Activated CD8-positive, alpha-beta memory T cell treated with anti-CD3 and anti-CD28 coated beads, Interleukin-2, amount 10 ng/mL, durations not matched to agents 7 days and 5 days (primary cell): ENCODE measurements at regions not wholly inside any gene's neighbourhood (a gene's known extent, or its start where the extent isn't known, plus 50 kb on each side); places are given as distances from the start of the nearest gene placed in this dataset.

Source experiments
- ATAC-seq: fragments of 150-1000 bp; cut with Tn5 transposase; one replicate; pipeline ENCODE4 v1.10.0; 2021; ENCODE audit warnings: moderate library complexity
- CTCF ChIA-PET: fragments of 350-600 bp; sonication (Branson Sonifier 250); formaldehyde crosslinking; loops from one replicate; lab custom pipeline; 2021; ENCODE audit warnings: antibody characterized with exemption; lab: Charles Lee
- DNase-seq: peaks from one replicate; pipeline ENCODE4 v3.0.0-alpha.2; 2020
- H3K27ac Mint-ChIP-seq: one replicate; pipeline ENCODE4 v1.8.0; 2021; ENCODE audit warnings: mild to moderate bottlenecking, mixed read lengths
- H3K27me3 Mint-ChIP-seq: one replicate; pipeline ENCODE4 v1.8.0; 2021; ENCODE audit warnings: mixed read lengths
- H3K36me3 Mint-ChIP-seq: one replicate; pipeline ENCODE4 v1.8.0; 2021; ENCODE audit warnings: mild to moderate bottlenecking, mixed read lengths
- H3K4me1 Mint-ChIP-seq: one replicate; pipeline ENCODE4 v1.8.0; 2021; ENCODE audit warnings: mixed read lengths
- H3K4me3 Mint-ChIP-seq: one replicate; pipeline ENCODE4 v1.8.0; 2021; ENCODE audit warnings: mild to moderate bottlenecking, moderate library complexity, mixed read lengths
- H3K9me3 Mint-ChIP-seq: one replicate; pipeline ENCODE4 v1.8.0; 2022; ENCODE audit warnings: low read depth, mixed read lengths

GRCh38 chr4:85067342-85067741 lies 100.9 kb upstream of the WDFY3 start:
- ATAC-seq (no peak), DNase-seq (no peak)
- no peaks in the 10 kb centered on the region for H3K27me3 Mint-ChIP-seq
- no peaks in the 10 kb centered on the region for H3K4me1 Mint-ChIP-seq
- CTCF ChIA-PET = no interaction called here
- no peaks in the 10 kb centered on the region for H3K36me3 Mint-ChIP-seq
- no peak overlapping the region for H3K4me3 Mint-ChIP-seq
- no peaks in the 10 kb centered on the region for H3K9me3 Mint-ChIP-seq
- no peak overlapping the region for H3K27ac Mint-ChIP-seq

DNA sequence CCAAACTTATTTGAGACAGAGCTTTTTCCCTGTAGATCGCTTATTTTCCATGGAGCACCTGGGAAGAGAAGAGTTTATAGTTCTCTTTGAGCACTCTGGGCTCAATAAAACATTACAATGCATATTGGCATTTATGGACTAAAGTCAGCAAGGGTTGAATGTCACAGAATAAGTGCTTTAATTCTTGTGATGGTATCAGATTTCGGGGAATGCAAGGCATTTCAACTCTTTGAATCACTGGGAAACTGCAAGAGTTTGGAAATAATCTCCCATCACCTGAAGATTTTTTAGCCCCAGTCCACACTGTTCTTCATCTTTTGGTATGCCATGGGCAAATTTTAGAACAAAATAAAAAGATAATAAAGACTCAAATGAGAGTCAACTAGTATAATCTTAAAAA lies 111.5 kb upstream of the WDFY3 start:
- DNase-seq = no peak
- no peak for ATAC-seq
- no peak overlapping the region for H3K27ac Mint-ChIP-seq
- CTCF ChIA-PET = no interaction called here
- no peaks in the 10 kb centered on the region for H3K4me1 Mint-ChIP-seq
- H3K4me3 Mint-ChIP-seq = no peak overlapping the region
- no peaks in the 10 kb centered on the region for H3K9me3 Mint-ChIP-seq
- no peaks in the 10 kb centered on the region for H3K27me3 Mint-ChIP-seq
- no peaks in the 10 kb centered on the region for H3K36me3 Mint-ChIP-seq

- Mint-ChIP-seq H3K4me3 (no peak overlapping the region), H3K27ac (no peak overlapping the region), H3K9me3 (no peaks in the 10 kb centered on the region), H3K27me3 (no peaks in the 10 kb centered on the region), H3K4me1 (no peaks in the 10 kb centered on the region), H3K36me3 (no peaks in the 10 kb centered on the region)
- ATAC-seq (no peak), DNase-seq (no peak)
- CTCF ChIA-PET = no interaction called here
Measured at GRCh38 chr4:85081196-85081595, 114.7 kb upstream of the WDFY3 start.

DNA sequence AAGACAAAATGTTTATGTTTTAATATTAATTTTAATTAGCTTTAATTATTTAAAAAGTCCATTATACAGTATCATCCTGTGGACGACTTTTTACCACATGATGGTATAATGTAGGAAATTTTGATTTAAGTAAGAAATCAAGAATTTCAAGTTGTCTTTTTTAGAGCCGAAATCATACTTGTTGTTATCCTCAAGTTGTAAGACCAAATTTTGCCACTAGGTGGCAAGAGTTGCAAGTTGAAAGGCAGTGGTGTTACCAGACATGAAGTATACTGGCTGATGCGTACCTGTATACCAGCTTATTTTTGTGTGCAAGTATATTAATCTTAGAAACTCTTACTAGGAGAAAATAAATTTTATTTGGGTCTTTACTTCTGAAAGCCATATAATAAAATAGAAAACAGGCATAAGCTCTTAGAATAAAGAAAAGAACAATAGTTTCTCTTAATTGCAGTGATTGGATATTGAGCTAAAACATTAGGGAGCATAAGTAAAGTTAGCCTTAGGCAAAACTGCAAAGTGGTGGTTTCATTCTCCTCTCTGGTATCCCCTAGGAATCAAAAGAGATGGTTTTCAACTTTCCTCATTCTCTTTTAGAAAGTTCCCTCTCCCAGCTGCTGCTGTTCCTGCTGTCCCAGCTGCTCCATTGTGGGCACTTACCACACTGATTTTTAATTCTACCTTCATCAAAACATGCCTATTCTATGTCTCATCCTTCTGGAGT lies 118.0 kb upstream of the WDFY3 start:
- peaks cover 4% of the 10 kb centered on the region for H3K9me3 Mint-ChIP-seq
- no peaks in the 10 kb centered on the region for H3K4me1 Mint-ChIP-seq
- CTCF ChIA-PET = interaction anchor here (1.0 to 1.4 kb wide), 3 partner anchors 14 to 34 kb away, joined by 3 to 5 read pairs (median 4); no protein-coding TSS in a partner anchor
- no peak overlapping the region for H3K4me3 Mint-ChIP-seq
- H3K27ac Mint-ChIP-seq = no peak overlapping the region
- no peaks in the 10 kb centered on the region for H3K36me3 Mint-ChIP-seq
- ATAC-seq = no peak
- no peaks in the 10 kb centered on the region for H3K27me3 Mint-ChIP-seq
- DNase-seq = no peak

DNA sequence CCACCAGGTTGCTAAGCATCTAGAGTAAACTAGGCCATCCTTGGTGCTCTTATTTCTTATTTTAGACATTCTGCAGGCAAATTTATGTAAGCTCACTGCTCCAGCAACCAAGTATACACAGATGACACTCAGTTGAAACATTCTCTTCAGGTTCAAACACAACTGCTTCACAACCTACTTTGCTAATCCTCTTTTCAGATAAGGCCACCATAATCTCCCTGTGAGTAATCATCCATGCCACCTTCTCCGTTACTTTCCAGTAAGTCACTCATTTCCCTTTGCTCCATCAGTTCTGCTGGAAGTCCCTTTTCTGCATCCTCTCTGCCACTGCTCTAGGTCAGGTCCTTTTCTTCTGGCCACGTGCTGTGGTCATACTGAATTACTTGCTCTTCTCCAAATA lies 120.2 kb upstream of the WDFY3 start:
- no peaks in the 10 kb centered on the region for H3K36me3 Mint-ChIP-seq
- no peak for ATAC-seq
- no peak for DNase-seq
- CTCF ChIA-PET = no interaction called here
- H3K4me3 Mint-ChIP-seq = no peak overlapping the region
- no peaks in the 10 kb centered on the region for H3K27me3 Mint-ChIP-seq
- peaks cover 4% of the 10 kb centered on the region for H3K9me3 Mint-ChIP-seq
- no peak overlapping the region for H3K27ac Mint-ChIP-seq
- no peaks in the 10 kb centered on the region for H3K4me1 Mint-ChIP-seq

GRCh38 chr4:85092536-85092935 lies 126.0 kb upstream of the WDFY3 start:
- Mint-ChIP-seq H3K27ac (no peak overlapping the region), H3K27me3 (no peaks in the 10 kb centered on the region), H3K36me3 (no peaks in the 10 kb centered on the region), H3K4me3 (no peak overlapping the region), H3K4me1 (no peaks in the 10 kb centered on the region), H3K9me3 (peaks cover 4% of the 10 kb centered on the region)
- DNase-seq (no peak), ATAC-seq (no peak)
- CTCF ChIA-PET = no interaction called here

GRCh38 chr4:85092943-85093342 lies 126.5 kb upstream of the WDFY3 start:
- CTCF ChIA-PET = no interaction called here
- no peak for DNase-seq
- H3K27ac Mint-ChIP-seq = no peak overlapping the region
- no peaks in the 10 kb centered on the region for H3K4me1 Mint-ChIP-seq
- no peaks in the 10 kb centered on the region for H3K27me3 Mint-ChIP-seq
- ATAC-seq = no peak
- H3K36me3 Mint-ChIP-seq = no peaks in the 10 kb centered on the region
- H3K4me3 Mint-ChIP-seq = no peak overlapping the region
- peaks cover 4% of the 10 kb centered on the region for H3K9me3 Mint-ChIP-seq

DNA sequence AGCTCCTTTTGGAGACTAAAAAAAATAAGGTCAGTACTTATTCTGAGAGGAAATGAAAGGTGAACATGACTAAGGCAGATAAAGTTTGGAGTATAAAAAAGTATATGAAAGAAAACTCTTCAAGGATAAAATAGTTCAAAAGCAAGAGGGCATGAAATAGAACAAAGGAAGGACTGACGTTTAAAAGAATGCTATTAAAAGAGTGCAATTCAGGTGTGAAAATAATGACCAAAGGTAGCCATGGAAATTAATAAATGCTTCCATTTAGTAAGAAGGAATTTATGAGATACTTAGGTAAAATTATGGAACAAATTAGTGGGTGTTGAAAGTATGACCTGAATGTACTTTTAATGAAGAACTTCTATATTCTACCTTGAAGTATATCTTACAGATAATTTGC lies 128.2 kb upstream of the WDFY3 start:
- DNase-seq = no peak
- Mint-ChIP-seq H3K27me3 (no peaks in the 10 kb centered on the region), H3K9me3 (no peaks in the 10 kb centered on the region), H3K4me1 (no peaks in the 10 kb centered on the region), H3K36me3 (no peaks in the 10 kb centered on the region), H3K4me3 (no peak overlapping the region), H3K27ac (no peak overlapping the region)
- CTCF ChIA-PET = no interaction called here
- ATAC-seq = no peak

DNA sequence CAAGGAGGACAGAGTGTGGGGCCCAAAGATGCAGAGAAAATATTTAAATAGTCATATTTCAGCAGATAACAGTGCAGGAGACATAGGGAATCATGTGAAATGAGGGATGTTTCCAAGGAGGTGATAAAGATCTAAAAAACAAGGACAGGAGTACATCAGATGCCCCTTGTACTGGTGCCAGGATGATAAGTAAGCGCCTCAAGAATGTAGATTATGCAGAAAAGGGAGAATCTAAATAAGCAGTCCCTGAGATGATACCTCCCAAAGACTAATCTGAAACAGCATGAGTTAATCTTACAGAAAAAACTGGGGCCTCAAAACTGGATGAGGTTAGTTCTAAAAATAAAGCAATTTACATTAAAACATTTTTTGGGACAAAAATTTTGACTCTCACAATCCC lies 136.1 kb upstream of the WDFY3 start:
- Mint-ChIP-seq H3K27me3 (no peaks in the 10 kb centered on the region), H3K4me3 (no peak overlapping the region), H3K36me3 (no peaks in the 10 kb centered on the region), H3K4me1 (no peaks in the 10 kb centered on the region), H3K27ac (no peak overlapping the region), H3K9me3 (no peaks in the 10 kb centered on the region)
- DNase-seq (no peak), ATAC-seq (no peak)
- CTCF ChIA-PET = no interaction called here

- no peaks in the 10 kb centered on the region for H3K4me1 Mint-ChIP-seq
- no peak overlapping the region for H3K27ac Mint-ChIP-seq
- CTCF ChIA-PET = no interaction called here
- H3K9me3 Mint-ChIP-seq = no peaks in the 10 kb centered on the region
- H3K4me3 Mint-ChIP-seq = no peak overlapping the region
- no peak for DNase-seq
- H3K27me3 Mint-ChIP-seq = no peaks in the 10 kb centered on the region
- ATAC-seq = no peak
- H3K36me3 Mint-ChIP-seq = no peaks in the 10 kb centered on the region
Measured at GRCh38 chr4:85106166-85106565, 139.7 kb upstream of the WDFY3 start.

- Mint-ChIP-seq H3K36me3 (no peaks in the 10 kb centered on the region), H3K4me1 (no peaks in the 10 kb centered on the region), H3K27ac (no peak overlapping the region), H3K9me3 (no peaks in the 10 kb centered on the region), H3K4me3 (no peak overlapping the region), H3K27me3 (no peaks in the 10 kb centered on the region)
- ATAC-seq (no peak), DNase-seq (no peak)
- CTCF ChIA-PET = no interaction called here
Measured at GRCh38 chr4:85106805-85107336, 140.4 kb upstream of the WDFY3 start.

GRCh38 chr4:85107553-85107952 lies 141.1 kb upstream of the WDFY3 start:
- H3K4me1 Mint-ChIP-seq = no peaks in the 10 kb centered on the region
- no peak overlapping the region for H3K4me3 Mint-ChIP-seq
- H3K36me3 Mint-ChIP-seq = no peaks in the 10 kb centered on the region
- no peak overlapping the region for H3K27ac Mint-ChIP-seq
- H3K9me3 Mint-ChIP-seq = no peaks in the 10 kb centered on the region
- no peak for DNase-seq
- CTCF ChIA-PET = no interaction called here
- ATAC-seq = no peak
- H3K27me3 Mint-ChIP-seq = no peaks in the 10 kb centered on the region

GRCh38 chr4:85113706-85114105 lies 147.2 kb upstream of the WDFY3 start:
- no peak for ATAC-seq
- Mint-ChIP-seq H3K27me3 (no peaks in the 10 kb centered on the region), H3K9me3 (peaks cover 6% of the 10 kb centered on the region), H3K4me1 (no peaks in the 10 kb centered on the region), H3K36me3 (no peaks in the 10 kb centered on the region), H3K4me3 (no peak overlapping the region), H3K27ac (no peak overlapping the region)
- no peak for DNase-seq
- CTCF ChIA-PET = no interaction called here

- H3K9me3 Mint-ChIP-seq = peaks cover 6% of the 10 kb centered on the region
- no peaks in the 10 kb centered on the region for H3K36me3 Mint-ChIP-seq
- no peaks in the 10 kb centered on the region for H3K4me1 Mint-ChIP-seq
- H3K27me3 Mint-ChIP-seq = no peaks in the 10 kb centered on the region
- CTCF ChIA-PET = no interaction called here
- no peak overlapping the region for H3K27ac Mint-ChIP-seq
- no peak for ATAC-seq
- H3K4me3 Mint-ChIP-seq = no peak overlapping the region
- no peak for DNase-seq
Measured at GRCh38 chr4:85114526-85114925, 148.0 kb upstream of the WDFY3 start.
